ENCODE measurements at regions not wholly inside any gene's neighbourhood (a gene's known extent, or its start where the extent isn't known, plus 50 kb on each side); places are given as distances from the start of the nearest gene placed in this dataset.

GRCh38 chr4:176435901-176436292, 116.1 kb downstream of the SPCS3 start (continued):
- TF ChIP-seq XBP1 (CRISPR knock-in tag; IDR thresholded peaks at IDR 0.05), result no peak

- ChIA-PET CTCF (ENCODE audit: low intra/inter-chr PET ratio, low total read pairs) (no interaction called here), POLR2A (no interaction called here)
- no peak overlapping the region for H3K4me2 ChIP-seq (ENCODE audit: low read depth, low read length)
- TF ChIP-seq ZFP90 (CRISPR knock-in tag; IDR thresholded peaks at IDR 0.05; ENCODE audit: borderline replicate concordance) (no peak), PHF20 (CRISPR knock-in tag; IDR thresholded peaks at IDR 0.05) (no peak), NFYC (CRISPR knock-in tag; IDR thresholded peaks at IDR 0.05) (no peak), ZNF720 (CRISPR knock-in tag; IDR thresholded peaks at IDR 0.05) (no peak), POLR2G (IDR thresholded peaks at IDR 0.05; ENCODE audit: low read depth, low read length) (no peak), ZNF205 (CRISPR knock-in tag; IDR thresholded peaks at IDR 0.05) (no peak), CHCHD3 (CRISPR knock-in tag; IDR thresholded peaks at IDR 0.05) (no peak)
- no peak for DNase-seq (ENCODE audit: low spot score)
- no peaks in the 10 kb centered on the region for H3K36me3 ChIP-seq (replicated peaks in 1 of 2; ENCODE audit: control insufficient read depth in 1 of 2, insufficient read depth in 2 of 2, low read length in 2 of 2)
- H4K20me1 ChIP-seq (ENCODE audit: insufficient read depth, low read length), result no peaks in the 10 kb centered on the region
- H3K79me2 ChIP-seq (ENCODE audit: insufficient read depth, low read length), result no peaks in the 10 kb centered on the region
- no peak overlapping the region for H3K27ac ChIP-seq (ENCODE audit: extremely low read length, insufficient read depth, low read length)
- H3K9ac ChIP-seq (ENCODE audit: insufficient read depth, low read depth, low read length), result no peak overlapping the region
- FAIRE-seq, result no peak
- no peak overlapping the region for H3K4me3 ChIP-seq (replicated peaks in 1 of 3; ENCODE audit: insufficient read depth in 1 of 3, low read depth in 2 of 3, low read length in 3 of 3)
- no peaks in the 10 kb centered on the region for H3K27me3 ChIP-seq (ENCODE audit: control insufficient read depth in 1 of 2, insufficient read depth in 2 of 2, low read length in 2 of 2)
- no peaks in the 10 kb centered on the region for H3K4me1 ChIP-seq (ENCODE audit: insufficient read depth, low read length)
- no peaks in the 10 kb centered on the region for H3K9me3 ChIP-seq (ENCODE audit: low read length)
- no TSS peak for BruUV-seq (replicated peaks)
- 21% methylated on average over 5 of the region's 5 CpGs for WGBS (ENCODE audit: low lambda C conversion rate)
- in situ Hi-C loops (cut with HindIII; ENCODE audit: extremely low pct_ligation_motif_present, low pct_unique_long_range_greater_than_20kb), result no loop called here
- H2AFZ ChIP-seq (ENCODE audit: low read length), result no peak overlapping the region
- intact Hi-C loops (cut with micrococcal nuclease; ENCODE audit: unreplicated experiment), result no loop called here
- ATAC-seq, result no peak
Measured at GRCh38 chr4:176436293-176436973, 116.7 kb downstream of the SPCS3 start.

GRCh38 chr4:176437756-176438155, 118.0 kb downstream of the SPCS3 start:
- Histone ChIP-seq H3K9ac (ENCODE audit: insufficient read depth, low read depth, low read length) (no peak overlapping the region), H3K4me2 (ENCODE audit: low read depth, low read length) (no peak overlapping the region), H3K36me3 (replicated peaks in 1 of 2; ENCODE audit: control insufficient read depth in 1 of 2, insufficient read depth in 2 of 2, low read length in 2 of 2) (no peaks in the 10 kb centered on the region), H3K79me2 (ENCODE audit: insufficient read depth, low read length) (no peaks in the 10 kb centered on the region), H3K4me1 (ENCODE audit: insufficient read depth, low read length) (no peaks in the 10 kb centered on the region), H3K4me3 (replicated peaks in 1 of 3; ENCODE audit: insufficient read depth in 1 of 3, low read depth in 2 of 3, low read length in 3 of 3) (no peak overlapping the region), H4K20me1 (ENCODE audit: insufficient read depth, low read length) (no peaks in the 10 kb centered on the region), H3K9me3 (ENCODE audit: low read length) (no peaks in the 10 kb centered on the region), H3K27ac (ENCODE audit: extremely low read length, insufficient read depth, low read length) (no peak overlapping the region), H2AFZ (ENCODE audit: low read length) (no peak overlapping the region), H3K27me3 (ENCODE audit: control insufficient read depth in 1 of 2, insufficient read depth in 2 of 2, low read length in 2 of 2) (no peaks in the 10 kb centered on the region)
- ATAC-seq (no peak), DNase-seq (ENCODE audit: low spot score) (no peak), FAIRE-seq (no peak)
- BruUV-seq (replicated peaks), result no TSS peak
- POLR2A ChIA-PET, result no interaction called here
- CTCF ChIA-PET (ENCODE audit: low intra/inter-chr PET ratio, low total read pairs), result no interaction called here
- intact Hi-C loops (cut with micrococcal nuclease; ENCODE audit: unreplicated experiment) (no loop called here), in situ Hi-C loops (cut with HindIII; ENCODE audit: extremely low pct_ligation_motif_present, low pct_unique_long_range_greater_than_20kb) (no loop called here)
- 12% methylated on average over 1 of the region's 1 CpG for WGBS (ENCODE audit: low lambda C conversion rate)
- no peak for TF ChIP-seq ZNF839 (CRISPR knock-in tag; IDR thresholded peaks at IDR 0.05; ENCODE audit: borderline replicate concordance)
- TF ChIP-seq NR2F1 (CRISPR knock-in tag; IDR thresholded peaks at IDR 0.05), result no peak
- no peak for TF ChIP-seq NBN (conservative IDR thresholded peaks at IDR 0.05)
- TF ChIP-seq ZNF20 (CRISPR knock-in tag; IDR thresholded peaks at IDR 0.05), result no peak
- no peak for TF ChIP-seq ZC3H4 (CRISPR knock-in tag; IDR thresholded peaks at IDR 0.05; ENCODE audit: borderline replicate concordance)
- TF ChIP-seq ZNF569 (CRISPR knock-in tag; IDR thresholded peaks at IDR 0.05; ENCODE audit: borderline replicate concordance), result no peak
- no peak for TF ChIP-seq ZFP91 (CRISPR knock-in tag; IDR thresholded peaks at IDR 0.05; ENCODE audit: borderline replicate concordance)
